Posterior cingulate gyrus (tissue), 11 donors: ENCODE measurements at regions not wholly inside any gene's neighbourhood (a gene's known extent, or its start where the extent isn't known, plus 50 kb on each side); places are given as distances from the start of the nearest gene placed in this dataset.
A peak's percentile ranks its signal among the peaks of the same experiment; 100 is the strongest.

Experiments used
- DNase-seq, 10 donors: peaks; one replicate each; pipeline versions ENCODE4 v3.0.0 to v3.0.0-alpha.2; 2020 to 2021; ENCODE audit warnings: mixed read lengths in 3 of 10
- intact Hi-C: fragments of 100-400 bp; cut with DNase I; formaldehyde crosslinking; loops from one replicate; pipeline ENCODE4 v1.15.1; 2023

GRCh38 chr13:24005755-24006281 lies 108.5 kb upstream of the C1QTNF9B start:
- no peak for DNase-seq
- intact Hi-C loops, result no loop called here

GRCh38 chr13:24006520-24007248 lies 109.4 kb upstream of the C1QTNF9B start:
- intact Hi-C loops, result no loop called here
- peak in 2 of 10 donors; percentile 40 to 85 for DNase-seq

- intact Hi-C loops, result no loop called here
- DNase-seq, result no peak
These were observed 110.8 kb upstream of the C1QTNF9B start for GRCh38 chr13:24007979-24008620.

GRCh38 chr13:24008679-24009078 lies 111.4 kb upstream of the C1QTNF9B start:
- intact Hi-C loops, result no loop called here
- no peak for DNase-seq

- peak in 2 of 10 donors; percentile 57 to 63 for DNase-seq
- intact Hi-C loops, result loop anchor here (5.0 kb wide), 1 partner anchor 89 kb away; no protein-coding TSS in a partner anchor
These were observed 114.0 kb upstream of the C1QTNF9B start for GRCh38 chr13:24011266-24011665.

GRCh38 chr13:24012648-24013047 lies 115.3 kb upstream of the C1QTNF9B start:
- peak in 2 of 10 donors; percentile 53 to 89 for DNase-seq
- intact Hi-C loops, result loop anchor here (5.0 kb wide), 1 partner anchor 90 kb away; no protein-coding TSS in a partner anchor

- intact Hi-C loops, result loop anchor here (5.0 kb wide), 1 partner anchor 91 kb away; no protein-coding TSS in a partner anchor
These were observed 115.9 kb upstream of the C1QTNF9B start for GRCh38 chr13:24013189-24013588.

GRCh38 chr13:24016046-24016445 lies 118.7 kb upstream of the C1QTNF9B start:
- intact Hi-C loops, result no loop called here
- peak in 1 of 10 donors; percentile 54 for DNase-seq

More at GRCh38 chr13:24013189-24013588, 115.9 kb upstream of the C1QTNF9B start:
- DNase-seq, result peak in 1 of 10 donors; percentile 51

GRCh38 chr13:24022568-24022967 lies 125.3 kb upstream of the C1QTNF9B start:
- intact Hi-C loops, result no loop called here
- DNase-seq, result no peak

GRCh38 chr13:24023073-24023472 lies 125.8 kb upstream of the C1QTNF9B start:
- DNase-seq, result no peak
- intact Hi-C loops, result no loop called here

- intact Hi-C loops, result no loop called here
- DNase-seq, result no peak
These were observed 130.2 kb upstream of the C1QTNF9B start for GRCh38 chr13:24027494-24027893.

GRCh38 chr13:24032252-24032651 lies 128.3 kb upstream of the SPATA13 start:
- intact Hi-C loops, result no loop called here
- DNase-seq, result no peak

GRCh38 chr13:24032674-24033073 lies 127.8 kb upstream of the SPATA13 start:
- no peak for DNase-seq
- intact Hi-C loops, result no loop called here

- no peak for DNase-seq
- intact Hi-C loops, result no loop called here
These were observed 126.8 kb upstream of the SPATA13 start for GRCh38 chr13:24033527-24034302.

- DNase-seq, result no peak
- intact Hi-C loops, result no loop called here
These were observed 125.1 kb upstream of the SPATA13 start for GRCh38 chr13:24035411-24035810.

GRCh38 chr13:24036115-24036514 lies 124.4 kb upstream of the SPATA13 start:
- intact Hi-C loops, result no loop called here
- DNase-seq, result no peak

- DNase-seq, result no peak
- intact Hi-C loops, result no loop called here
These were observed 122.1 kb upstream of the SPATA13 start for GRCh38 chr13:24038405-24038804.

- peak in 3 of 10 donors; percentile 22 to 59 (median 43) for DNase-seq
These were observed 121.6 kb upstream of the SPATA13 start for GRCh38 chr13:24038841-24039330.

GRCh38 chr13:24039621-24040475 lies 120.7 kb upstream of the SPATA13 start:
- intact Hi-C loops, result no loop called here
- DNase-seq, result no peak

More at GRCh38 chr13:24038841-24039330, 121.6 kb upstream of the SPATA13 start:
- intact Hi-C loops, result no loop called here

- intact Hi-C loops, result no loop called here
- no peak for DNase-seq
These were observed 119.7 kb upstream of the SPATA13 start for GRCh38 chr13:24040835-24041234.
